ENCODE measurements at regions not wholly inside any gene's neighbourhood (a gene's known extent, or its start where the extent isn't known, plus 50 kb on each side); places are given as distances from the start of the nearest gene placed in this dataset.
"Not testable (repeated sequence)": the region's sequence is repeated elsewhere in the genome, so short reads cannot be mapped to it uniquely, and the experiment has no call there.

GRCh38 chr6:168960551-168961263 lies 292.9 kb downstream of the THBS2 start:
- no peak for DNase-seq

GRCh38 chr6:168959696-168960095 lies 293.9 kb downstream of the THBS2 start:
- DNase-seq = no peak

- DNase-seq = peak; percentile 89
Observed at GRCh38 chr6:168956884-168957730, 296.5 kb downstream of the THBS2 start.

- DNase-seq = no peak
Observed at GRCh38 chr6:168956141-168956838, 297.4 kb downstream of the THBS2 start.

GRCh38 chr6:168953461-168953860 lies 300.2 kb downstream of the THBS2 start:
- no peak for DNase-seq

GRCh38 chr6:168951217-168951616 lies 302.4 kb downstream of the THBS2 start:
- DNase-seq = no peak

GRCh38 chr6:168950858-168951214 lies 302.8 kb downstream of the THBS2 start:
- no peak for DNase-seq

GRCh38 chr6:168949981-168950857 lies 303.4 kb downstream of the THBS2 start:
- DNase-seq = no peak

- no peak for DNase-seq
Observed at GRCh38 chr6:168948990-168949531, 304.6 kb downstream of the THBS2 start.

GRCh38 chr6:168948002-168948401 lies 305.6 kb downstream of the THBS2 start:
- DNase-seq = no peak

GRCh38 chr6:168943231-168943905 lies 310.3 kb downstream of the THBS2 start:
- no peak for DNase-seq

- DNase-seq = no peak
Observed at GRCh38 chr6:168942646-168943045, 311.0 kb downstream of the THBS2 start.

- DNase-seq = no peak
Observed at GRCh38 chr6:168941036-168941435, 312.6 kb downstream of the THBS2 start.

GRCh38 chr6:168939796-168940195 lies 313.9 kb downstream of the THBS2 start:
- DNase-seq = peak; percentile 15

GRCh38 chr6:168939041-168939440 lies 314.6 kb downstream of the THBS2 start:
- no peak for DNase-seq

- DNase-seq = no peak
Observed at GRCh38 chr6:168938546-168938945, 315.1 kb downstream of the THBS2 start.

- no peak for DNase-seq
Observed at GRCh38 chr6:168937054-168937453, 316.6 kb downstream of the THBS2 start.

- DNase-seq = no peak
Observed at GRCh38 chr6:168935628-168936010, 318.0 kb downstream of the THBS2 start.

- no peak for DNase-seq
Observed at GRCh38 chr6:168934660-168935627, 318.7 kb downstream of the THBS2 start.

GRCh38 chr6:168932171-168932570 lies 321.5 kb downstream of the THBS2 start:
- not testable (repeated sequence) for DNase-seq

GRCh38 chr6:168931072-168931471 lies 322.6 kb downstream of the THBS2 start:
- DNase-seq = not testable (repeated sequence)

Data from NCI-H774 (cell line).